GM08714 (cell line): ENCODE measurements at regions not wholly inside any gene's neighbourhood (a gene's known extent, or its start where the extent isn't known, plus 50 kb on each side); places are given as distances from the start of the nearest gene placed in this dataset.
"Not testable (repeated sequence)": the region's sequence is repeated elsewhere in the genome, so short reads cannot be mapped to it uniquely, and the experiment has no call there.

ENCODE experiments used
- H3K4me3 ChIP-seq: fragments of 200-500 bp; sonication (Bioruptor generic); 2 replicates; pipeline ENCODE4 v1.5.1; 2014; ENCODE audit warnings: mild to moderate bottlenecking, low read length, inconsistent platforms
- ZNF274 ChIP-seq: IDR thresholded peaks from 2 replicates; pipeline ENCODE4 v1.6.1; 2012; ENCODE audit warnings: mild to moderate bottlenecking, low read depth, low read length

DNA sequence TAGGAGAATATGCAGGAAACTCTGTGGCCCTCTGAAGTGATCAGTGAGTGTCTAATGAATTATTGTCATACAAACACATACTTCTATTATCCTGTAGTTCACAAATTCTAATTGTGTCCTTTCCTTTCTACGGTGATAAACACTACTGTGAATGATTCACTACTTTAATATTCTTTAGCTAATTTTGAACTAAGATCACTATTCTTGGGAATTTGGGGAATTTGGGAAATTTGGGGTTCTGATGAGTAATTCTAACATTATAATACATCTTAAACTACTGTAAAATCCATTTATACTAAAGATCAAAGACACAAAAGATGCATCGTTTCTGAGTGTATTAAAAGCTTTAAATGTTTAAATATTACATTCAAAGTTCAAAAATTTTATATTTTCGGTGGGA, 1287.2 kb upstream of the CITED2 start:
- TF ChIP-seq ZNF274: no peak
- H3K4me3 ChIP-seq: no peak overlapping the region

DNA sequence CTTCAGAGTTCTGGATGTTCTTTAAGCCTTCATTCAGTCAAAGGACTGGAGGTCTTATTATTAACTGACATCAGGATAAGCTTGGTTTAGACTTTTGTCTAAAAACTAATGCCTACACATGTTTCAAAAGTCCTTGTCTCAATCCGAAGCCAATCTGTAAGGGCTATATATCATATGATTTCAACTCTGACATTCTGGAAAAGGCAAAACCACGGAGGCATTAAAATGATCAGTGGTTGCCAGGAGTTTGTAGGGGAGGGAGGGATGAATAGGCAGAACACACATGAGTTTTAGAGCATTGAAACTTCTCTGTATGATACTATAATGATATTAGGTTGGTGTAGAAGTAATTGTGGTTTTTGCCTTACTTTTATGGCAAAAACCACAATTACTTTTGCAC, 1285.8 kb upstream of the CITED2 start:
- H3K4me3 ChIP-seq: no peak overlapping the region
- no peak for TF ChIP-seq ZNF274

DNA sequence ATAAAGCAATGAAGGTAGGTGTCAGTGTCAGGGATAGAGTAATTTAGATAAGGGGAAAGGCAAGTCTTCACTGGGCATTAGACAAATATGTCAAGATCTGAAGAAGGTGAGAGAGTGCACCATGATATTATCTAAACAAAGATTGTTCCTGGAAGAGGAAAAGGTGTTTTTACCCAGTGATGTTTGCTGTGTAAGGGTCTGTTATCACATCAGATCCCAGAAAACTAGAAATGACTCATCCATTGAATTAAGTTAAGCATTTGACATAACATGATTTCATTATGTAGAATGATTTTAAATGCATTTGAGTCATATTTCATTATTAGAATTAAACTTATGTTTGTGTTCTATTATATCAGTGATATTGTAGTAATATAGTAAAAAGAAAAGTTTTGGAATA, 1279.5 kb upstream of the CITED2 start:
- TF ChIP-seq ZNF274: no peak
- no peak overlapping the region for H3K4me3 ChIP-seq

- TF ChIP-seq ZNF274: no peak
- no peak overlapping the region for H3K4me3 ChIP-seq
These were observed 1279.1 kb upstream of the CITED2 start for GRCh38 chr6:140653506-140653905.

GRCh38 chr6:140649502-140649901, 1275.1 kb upstream of the CITED2 start:
- not testable (repeated sequence) for H3K4me3 ChIP-seq

GRCh38 chr6:140647322-140647721, 1272.9 kb upstream of the CITED2 start:
- not testable (repeated sequence) for H3K4me3 ChIP-seq

DNA sequence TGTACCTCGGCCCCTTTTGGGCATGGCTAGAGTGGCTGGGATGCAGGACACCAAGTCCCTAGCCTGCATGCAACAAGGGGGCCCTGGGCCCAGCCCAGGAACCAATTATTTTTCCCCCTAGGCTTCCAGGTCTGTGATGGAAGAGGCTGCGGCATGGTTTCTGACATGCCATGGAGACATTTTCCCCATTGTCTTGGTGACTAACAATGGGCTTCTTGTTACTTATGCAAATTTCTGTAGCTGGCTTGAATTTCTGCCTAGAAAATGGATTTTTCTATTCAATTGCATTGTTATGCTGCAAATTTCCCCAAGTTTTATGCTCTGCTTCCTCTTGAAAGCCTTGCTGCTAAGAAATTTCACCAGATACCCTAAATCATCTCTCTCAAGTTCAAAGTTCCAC, 1269.6 kb upstream of the CITED2 start:
- no peak for TF ChIP-seq ZNF274
- no peak overlapping the region for H3K4me3 ChIP-seq

DNA sequence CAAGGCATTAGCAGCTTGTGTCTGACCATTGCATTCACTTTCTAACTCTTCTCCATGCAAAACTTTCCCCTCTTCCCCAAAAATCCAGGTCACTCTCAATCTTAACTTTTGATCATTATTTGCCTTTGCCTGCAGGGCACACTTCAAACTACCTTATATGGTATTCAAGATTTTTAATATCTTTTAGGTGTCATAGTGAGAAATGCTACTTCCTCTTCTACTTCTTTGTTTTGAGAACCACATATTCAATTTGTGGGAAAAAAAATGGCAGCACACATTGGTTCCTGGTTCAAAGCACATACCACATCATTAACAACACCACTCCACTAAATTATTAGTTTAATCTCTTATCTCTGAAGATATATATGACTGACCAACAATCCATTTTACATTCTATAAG, 1267.0 kb upstream of the CITED2 start:
- H3K4me3 ChIP-seq: no peak overlapping the region
- TF ChIP-seq ZNF274: no peak

DNA sequence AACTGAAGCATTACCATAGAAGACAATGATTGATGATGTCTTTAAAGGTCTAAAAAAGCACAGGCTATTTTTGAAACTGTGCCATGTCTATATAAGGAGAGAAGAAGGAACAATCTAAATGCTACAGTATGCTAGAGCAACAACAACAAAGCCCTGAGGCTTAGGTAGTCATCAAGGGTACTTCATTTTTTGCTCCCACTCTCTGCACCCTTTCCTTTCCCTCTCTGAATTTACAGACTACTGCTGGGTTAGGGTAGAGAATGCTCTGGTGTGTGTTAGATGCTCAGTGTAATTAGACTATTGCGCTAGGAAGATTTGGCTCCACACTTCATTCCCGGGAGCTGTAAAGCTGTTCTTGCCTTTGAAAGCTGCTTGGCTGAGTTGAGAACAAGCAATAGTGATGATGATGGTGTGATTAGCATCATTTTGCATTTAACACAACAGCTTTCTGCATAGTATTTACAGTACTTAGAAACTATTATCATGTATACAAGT, 1262.5 kb upstream of the CITED2 start:
- TF ChIP-seq ZNF274: no peak
- no peak overlapping the region for H3K4me3 ChIP-seq

- no peak for TF ChIP-seq ZNF274
- H3K4me3 ChIP-seq: peak overlapping the region; percentile 2; the same call in 1 of the 2 replicates
These were observed 1261.9 kb upstream of the CITED2 start for GRCh38 chr6:140636271-140636907.

- TF ChIP-seq ZNF274: no peak
- no peak overlapping the region for H3K4me3 ChIP-seq
These were observed 1252.6 kb upstream of the CITED2 start for GRCh38 chr6:140627002-140627401.

GRCh38 chr6:140623498-140623897, 1249.0 kb upstream of the CITED2 start:
- TF ChIP-seq ZNF274: no peak

DNA sequence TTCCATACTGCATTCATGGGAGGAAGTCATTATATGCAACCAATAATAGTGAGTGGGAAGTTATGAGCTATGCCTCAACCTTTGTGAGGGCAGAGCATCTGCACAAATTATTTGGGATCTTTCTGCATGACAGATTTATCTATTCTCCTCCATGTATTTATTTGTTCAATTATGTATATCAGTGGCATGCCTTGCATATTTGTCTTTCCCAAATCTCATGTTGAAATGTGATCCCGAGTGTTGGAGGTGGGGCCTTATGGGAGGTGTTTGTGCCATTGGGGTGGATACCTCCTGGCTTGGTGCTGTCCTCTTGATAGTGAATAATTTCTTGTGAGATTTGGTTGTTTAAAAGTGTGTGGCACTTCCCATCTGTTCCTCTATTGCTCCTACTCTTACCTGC, 1246.0 kb upstream of the CITED2 start:
- no peak overlapping the region for H3K4me3 ChIP-seq
- TF ChIP-seq ZNF274: no peak

More at GRCh38 chr6:140623498-140623897, 1249.0 kb upstream of the CITED2 start:
- H3K4me3 ChIP-seq: no peak overlapping the region

DNA sequence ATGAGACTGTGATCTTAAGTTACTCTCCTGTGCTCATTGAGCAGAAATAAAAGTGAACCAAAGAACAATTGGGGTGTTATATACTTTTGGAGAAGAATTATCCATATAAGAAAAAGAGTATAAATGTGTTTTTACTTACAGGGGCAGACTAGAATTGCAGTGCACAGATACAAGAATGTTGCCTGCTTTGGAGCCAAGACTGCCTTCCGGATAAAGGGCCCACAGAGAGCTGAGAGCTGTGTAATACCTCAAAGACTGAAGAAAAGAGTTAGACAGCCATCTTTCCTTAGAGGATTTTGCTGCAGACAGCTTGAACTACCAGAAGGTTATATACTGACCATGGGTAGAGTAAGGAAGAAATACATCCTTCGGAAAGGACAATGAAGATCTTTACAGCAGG, 1235.5 kb upstream of the CITED2 start:
- TF ChIP-seq ZNF274: no peak
- H3K4me3 ChIP-seq: no peak overlapping the region

DNA sequence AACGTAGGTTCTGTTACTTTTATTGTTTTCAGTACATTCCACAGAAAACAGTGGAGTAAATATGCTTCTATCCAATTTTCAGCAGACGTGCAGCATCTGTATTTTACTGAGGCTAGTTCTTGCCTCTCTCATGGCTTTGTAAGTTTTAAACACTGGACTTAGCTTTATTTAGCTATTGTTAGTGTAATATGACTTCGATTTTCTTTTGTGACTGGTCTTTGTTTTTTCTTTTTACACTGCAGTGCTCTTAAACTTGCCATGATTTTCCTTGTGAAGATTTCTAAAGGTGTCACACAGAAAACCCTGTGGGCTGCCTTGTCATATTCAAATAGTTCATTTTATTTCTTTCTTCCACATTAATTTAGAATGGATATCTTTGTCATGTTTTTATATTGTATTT, 1234.9 kb upstream of the CITED2 start:
- no peak for TF ChIP-seq ZNF274
- H3K4me3 ChIP-seq: no peak overlapping the region

DNA sequence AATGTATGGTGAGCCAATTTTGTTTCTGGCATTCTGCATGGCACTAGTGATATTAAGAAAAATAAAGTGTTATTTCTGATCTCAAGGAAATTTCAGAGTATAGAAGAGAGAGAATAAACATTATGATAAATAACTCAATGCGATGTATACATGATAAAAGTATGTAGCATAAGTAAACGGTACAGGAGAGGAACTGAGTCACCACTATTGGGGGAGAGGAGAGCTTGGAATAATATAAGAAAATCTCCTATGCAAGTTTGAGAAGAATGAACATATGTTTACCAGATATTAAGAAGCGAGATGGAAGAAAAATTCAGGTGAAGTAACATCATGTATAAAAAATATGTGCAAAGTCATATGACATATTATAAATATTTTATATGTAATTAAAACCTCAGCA, 1230.3 kb upstream of the CITED2 start:
- H3K4me3 ChIP-seq: no peak overlapping the region
- no peak for TF ChIP-seq ZNF274
